ENCODE measurements at regions not wholly inside any gene's neighbourhood (a gene's known extent, or its start where the extent isn't known, plus 50 kb on each side); places are given as distances from the start of the nearest gene placed in this dataset.
A peak's percentile ranks its signal among the peaks of the same experiment; 100 is the strongest.

DNA sequence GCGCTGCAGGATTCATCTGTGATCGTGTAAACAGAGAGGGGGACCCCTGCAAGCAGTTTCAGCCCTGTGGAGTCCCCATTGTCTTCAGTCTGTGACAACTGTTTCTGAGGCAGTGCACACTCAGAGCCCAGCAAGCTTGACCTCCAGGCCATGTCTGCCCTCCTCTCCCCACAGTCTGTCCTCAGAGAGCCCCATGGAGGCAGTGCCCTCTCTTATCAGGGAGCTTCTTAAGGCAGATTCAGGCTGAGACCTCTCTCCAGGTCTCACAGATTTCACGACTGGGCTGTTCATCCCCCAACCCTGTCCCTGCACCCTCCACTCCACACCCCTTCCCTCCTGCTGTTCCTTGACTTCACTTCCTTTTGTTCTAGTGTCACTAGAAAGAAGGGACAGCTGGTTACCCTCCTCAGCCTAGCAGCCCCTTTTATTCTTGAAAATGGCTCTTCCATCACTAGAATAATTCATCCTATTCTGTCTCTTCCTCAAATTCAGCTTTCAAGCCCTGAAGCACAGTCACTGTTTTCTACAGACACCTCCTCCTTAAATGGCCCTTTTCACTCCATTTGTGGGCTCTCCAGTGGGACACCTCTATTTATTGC, 218.4 kb downstream of the MED10 start:
- ChIA-PET CTCF (no interaction called here), POLR2A (ENCODE audit: low non-redundant PET) (no interaction called here)
- TF ChIP-seq, protein P1, sequence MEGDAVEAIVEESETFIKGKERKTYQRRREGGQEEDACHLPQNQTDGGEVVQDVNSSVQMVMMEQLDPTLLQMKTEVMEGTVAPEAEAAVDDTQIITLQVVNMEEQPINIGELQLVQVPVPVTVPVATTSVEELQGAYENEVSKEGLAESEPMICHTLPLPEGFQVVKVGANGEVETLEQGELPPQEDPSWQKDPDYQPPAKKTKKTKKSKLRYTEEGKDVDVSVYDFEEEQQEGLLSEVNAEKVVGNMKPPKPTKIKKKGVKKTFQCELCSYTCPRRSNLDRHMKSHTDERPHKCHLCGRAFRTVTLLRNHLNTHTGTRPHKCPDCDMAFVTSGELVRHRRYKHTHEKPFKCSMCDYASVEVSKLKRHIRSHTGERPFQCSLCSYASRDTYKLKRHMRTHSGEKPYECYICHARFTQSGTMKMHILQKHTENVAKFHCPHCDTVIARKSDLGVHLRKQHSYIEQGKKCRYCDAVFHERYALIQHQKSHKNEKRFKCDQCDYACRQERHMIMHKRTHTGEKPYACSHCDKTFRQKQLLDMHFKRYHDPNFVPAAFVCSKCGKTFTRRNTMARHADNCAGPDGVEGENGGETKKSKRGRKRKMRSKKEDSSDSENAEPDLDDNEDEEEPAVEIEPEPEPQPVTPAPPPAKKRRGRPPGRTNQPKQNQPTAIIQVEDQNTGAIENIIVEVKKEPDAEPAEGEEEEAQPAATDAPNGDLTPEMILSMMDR (conservative IDR thresholded peaks at IDR 0.05; ENCODE audit: low read depth): no peak
- H3K27ac ChIP-seq: peak overlapping the region; percentile 89
- DNase-seq (ENCODE audit: low spot score): no peak

DNA sequence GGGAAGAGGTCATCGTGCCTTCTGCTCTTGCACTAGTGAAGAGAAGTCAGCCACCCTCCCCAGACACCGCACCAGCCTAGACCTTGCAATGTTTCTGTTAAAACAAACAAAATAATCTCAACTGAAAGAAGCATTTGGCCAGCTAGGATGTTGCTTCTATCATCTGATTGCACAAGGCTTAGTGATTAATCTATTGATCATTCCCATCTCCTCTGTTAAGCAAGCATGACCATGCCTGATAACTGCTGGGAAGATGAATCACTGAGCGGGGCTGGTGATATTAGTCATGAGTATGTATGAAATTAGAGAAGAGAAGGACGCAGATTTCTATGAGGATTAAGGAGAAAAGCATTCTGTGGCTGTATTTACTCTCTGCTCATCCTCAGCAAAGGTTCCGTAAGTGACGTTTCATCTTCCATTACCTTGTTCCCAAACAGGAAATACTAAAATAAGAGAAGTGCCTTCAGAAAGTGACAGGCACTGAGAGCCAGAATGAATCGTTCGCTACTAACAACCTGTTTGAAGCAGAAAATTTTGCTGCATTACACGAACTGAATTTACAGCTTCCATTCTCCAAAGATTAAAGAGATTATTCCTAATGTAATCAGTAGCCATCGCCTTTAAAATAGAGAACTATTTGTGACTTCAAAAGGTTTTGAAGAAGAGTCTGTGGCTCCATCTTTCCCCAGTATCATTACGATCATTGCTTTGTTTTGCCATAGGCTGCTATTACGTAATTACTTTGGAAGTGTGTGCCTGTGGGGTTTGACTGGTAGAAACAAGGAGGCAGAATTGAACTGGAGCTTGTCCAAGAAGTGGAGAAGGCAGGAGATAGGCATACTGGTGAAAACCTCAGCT, 219.1 kb downstream of the MED10 start:
- peak overlapping the region; percentile 89 for H3K27ac ChIP-seq
- CTCF ChIA-PET: no interaction called here
- POLR2A ChIA-PET (ENCODE audit: low non-redundant PET): no interaction called here
- DNase-seq (ENCODE audit: low spot score): peak; percentile 92
- TF ChIP-seq, protein P1 (conservative IDR thresholded peaks at IDR 0.05; ENCODE audit: low read depth): no peak

DNA sequence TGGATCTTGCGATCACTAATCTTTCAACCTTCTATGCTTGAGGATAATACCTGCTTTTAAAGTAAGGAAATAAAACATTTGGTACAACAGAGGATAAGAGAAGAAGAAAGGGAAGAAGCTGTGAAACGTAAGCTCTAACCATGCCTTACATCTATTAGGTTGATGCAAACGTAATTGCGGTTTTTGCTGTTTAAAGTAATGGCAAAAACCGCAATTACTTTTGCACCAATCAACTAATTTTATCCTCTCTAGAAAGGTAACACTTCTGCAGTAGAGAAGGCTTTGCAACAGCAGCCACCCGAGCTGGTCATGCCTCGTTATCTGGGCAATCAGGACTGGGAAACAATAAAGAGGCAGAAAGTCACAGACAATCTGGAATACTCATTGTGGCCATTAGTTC, 224.1 kb downstream of the MED10 start:
- CTCF ChIA-PET: no interaction called here
- TF ChIP-seq, protein P1 (conservative IDR thresholded peaks at IDR 0.05; ENCODE audit: low read depth): no peak
- H3K27ac ChIP-seq: no peak overlapping the region
- no peak for DNase-seq (ENCODE audit: low spot score)
- POLR2A ChIA-PET (ENCODE audit: low non-redundant PET): no interaction called here

DNA sequence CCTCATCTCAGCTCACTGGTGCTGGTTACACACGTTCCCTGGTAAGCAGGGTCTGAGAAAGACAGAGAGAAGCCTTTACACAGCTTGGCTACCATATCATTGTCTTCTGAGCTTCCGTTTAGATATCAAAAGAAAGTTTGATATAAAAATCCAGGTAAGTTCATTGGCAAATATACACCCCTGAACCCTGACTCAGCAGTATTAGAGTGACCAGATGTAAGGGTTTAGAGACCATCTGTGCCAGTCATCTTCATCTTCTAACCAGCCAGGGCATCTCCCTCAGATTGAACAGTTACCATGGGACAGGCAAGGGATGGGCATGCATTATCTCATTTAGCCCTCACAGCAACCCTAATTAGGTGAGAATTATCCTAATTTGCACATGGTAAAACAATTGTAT, 232.1 kb downstream of the MED10 start:
- TF ChIP-seq, protein P1 (conservative IDR thresholded peaks at IDR 0.05; ENCODE audit: low read depth): no peak
- H3K27ac ChIP-seq: no peak overlapping the region
- ChIA-PET POLR2A (ENCODE audit: low non-redundant PET) (no interaction called here), CTCF (no interaction called here)
- DNase-seq (ENCODE audit: low spot score): no peak

DNA sequence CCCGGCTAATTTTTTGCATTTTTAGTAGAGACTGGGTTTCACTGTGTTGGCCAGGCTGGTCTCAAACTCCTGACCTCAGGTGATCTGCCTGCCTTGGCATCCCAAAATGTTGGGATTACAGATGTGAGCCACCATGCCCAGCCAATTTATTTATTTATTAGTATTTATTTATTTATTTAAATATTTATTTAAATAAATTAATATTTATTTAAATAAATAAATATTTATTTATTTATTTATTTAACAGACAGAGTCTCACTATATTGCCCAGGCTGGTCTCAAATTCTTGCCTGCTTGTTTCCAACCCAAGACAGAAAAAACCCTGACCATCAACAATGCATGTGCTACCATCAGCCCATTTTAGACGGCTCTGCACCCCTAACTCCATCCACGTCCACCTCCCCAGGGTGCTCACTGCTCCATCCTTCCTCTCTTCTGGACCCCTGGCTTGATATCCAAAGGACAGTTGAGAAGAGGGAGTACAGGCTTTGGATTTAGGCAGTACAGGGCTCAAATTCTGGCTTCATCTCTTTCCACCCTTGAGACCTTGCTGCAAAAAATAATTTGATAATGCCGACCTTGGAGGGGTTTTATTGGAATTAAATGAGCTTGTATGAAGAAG, 232.6 kb downstream of the MED10 start:
- CTCF ChIA-PET: no interaction called here
- DNase-seq (ENCODE audit: low spot score): no peak
- H3K27ac ChIP-seq: no peak overlapping the region
- POLR2A ChIA-PET (ENCODE audit: low non-redundant PET): no interaction called here
- TF ChIP-seq, protein P1 (conservative IDR thresholded peaks at IDR 0.05; ENCODE audit: low read depth): no peak

DNA sequence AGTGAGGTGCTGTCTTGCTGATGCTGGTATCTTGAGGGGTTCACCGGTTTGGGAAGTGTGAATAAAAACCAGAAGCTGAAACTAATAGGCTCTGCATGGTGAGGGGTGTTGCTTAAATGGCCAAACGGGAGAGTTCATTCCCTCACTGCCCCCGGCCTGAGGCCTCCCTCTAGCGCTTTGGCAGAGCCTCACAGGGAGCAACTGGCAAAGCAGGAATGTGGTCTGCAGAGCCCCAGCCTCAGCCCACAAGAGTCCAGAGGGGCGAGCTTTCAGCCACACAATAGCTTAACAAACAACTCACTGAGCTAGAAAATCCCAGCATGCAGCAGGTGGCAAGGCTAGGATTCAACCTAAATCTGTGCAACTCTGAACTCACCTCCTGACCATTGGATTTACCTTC, 234.8 kb downstream of the MED10 start:
- DNase-seq (ENCODE audit: low spot score): no peak
- POLR2A ChIA-PET (ENCODE audit: low non-redundant PET): no interaction called here
- TF ChIP-seq, protein P1 (conservative IDR thresholded peaks at IDR 0.05; ENCODE audit: low read depth): no peak
- CTCF ChIA-PET: interaction anchor here (0.6 kb wide), 1 partner anchor 485 kb away, joined by 3 read pairs; no protein-coding TSS in a partner anchor
- no peak overlapping the region for H3K27ac ChIP-seq
